H9 (cell line): ENCODE measurements at regions not wholly inside any gene's neighbourhood (a gene's known extent, or its start where the extent isn't known, plus 50 kb on each side); places are given as distances from the start of the nearest gene placed in this dataset.

Source experiments
- DNase-seq: peaks from one replicate; pipeline ENCODE4 v3.0.0-alpha.2; 2017
- H2AFZ ChIP-seq: one replicate; pipeline ENCODE4 v1.6.1; 2013; ENCODE audit warnings: mild to moderate bottlenecking, low read length, control low read depth, moderate library complexity
- H2AK5ac ChIP-seq: 2 replicates; pipeline ENCODE4 v1.6.1; 2013; ENCODE audit warnings: low read length, control low read depth, mixed read lengths; ENCODE audit not compliant: insufficient read length
- H2BK120ac ChIP-seq: one replicate; pipeline ENCODE4 v1.6.1; 2013; ENCODE audit warnings: low read depth, mild to moderate bottlenecking, low read length, control low read depth, inconsistent platforms; ENCODE audit not compliant: poor library complexity, severe bottlenecking
- H2BK12ac ChIP-seq: 2 replicates; pipeline ENCODE4 v1.6.1; 2013; ENCODE audit warnings: low read length, control low read depth, mixed read lengths, low read depth; ENCODE audit not compliant: insufficient read length
- H2BK15ac ChIP-seq: 2 replicates; pipeline ENCODE4 v1.6.1; 2013; ENCODE audit warnings: low read depth, low read length, control low read depth
- H2BK20ac ChIP-seq: one replicate; pipeline ENCODE4 v1.6.1; 2013; ENCODE audit warnings: low read depth, mild to moderate bottlenecking, low read length, control low read depth, inconsistent platforms; ENCODE audit not compliant: poor library complexity, severe bottlenecking
- H2BK5ac ChIP-seq: 2 replicates; pipeline ENCODE4 v1.6.1; 2013; ENCODE audit warnings: low read length, control low read depth, mixed read lengths; ENCODE audit not compliant: insufficient read length
- H3K14ac ChIP-seq: 2 replicates; pipeline ENCODE4 v1.6.1; 2013; ENCODE audit warnings: low read length, control low read depth; ENCODE audit not compliant: insufficient read depth
- H3K18ac ChIP-seq: 2 replicates; pipeline ENCODE4 v1.6.1; 2013; ENCODE audit warnings: low read depth, mild to moderate bottlenecking, mixed read lengths, low read length, control low read depth; ENCODE audit not compliant: insufficient read length
- H3K23ac ChIP-seq: 2 replicates; pipeline ENCODE4 v1.6.1; 2013; ENCODE audit warnings: low read length, control low read depth, mixed read lengths, low read depth; ENCODE audit not compliant: insufficient read length
- H3K23me2 ChIP-seq: 2 replicates; pipeline ENCODE4 v1.6.1; 2013; ENCODE audit warnings: low read depth, mild to moderate bottlenecking, mixed read lengths, low read length, control low read depth; ENCODE audit not compliant: insufficient read length, poor library complexity, severe bottlenecking
- H3K27ac ChIP-seq: 2 replicates; pipeline ENCODE4 v1.5.1; 2013; ENCODE audit warnings: low read length, control low read depth, mixed read lengths, low read depth; ENCODE audit not compliant: insufficient read length
- H3K27me3 ChIP-seq: 2 replicates; pipeline ENCODE4 v1.6.1; 2013; ENCODE audit warnings: low read length, control low read depth, inconsistent platforms; ENCODE audit not compliant: insufficient read depth
- H3K4ac ChIP-seq: 2 replicates; pipeline ENCODE4 v1.6.1; 2013; ENCODE audit warnings: low read depth, mild to moderate bottlenecking, control low read depth, inconsistent platforms, low read length, moderate library complexity
- H3K4me1 ChIP-seq: 2 replicates; pipeline ENCODE4 v1.6.1; 2013; ENCODE audit warnings: low read length, control low read depth, inconsistent platforms; ENCODE audit not compliant: insufficient read depth
- H3K4me2 ChIP-seq: 2 replicates; pipeline ENCODE4 v1.6.1; 2013; ENCODE audit warnings: low read length, control low read depth, mixed read lengths; ENCODE audit not compliant: insufficient read length, insufficient read depth
- H3K56ac ChIP-seq: 2 replicates; pipeline ENCODE4 v1.6.1; 2013; ENCODE audit warnings: low read depth, mild to moderate bottlenecking, mixed read lengths, low read length, control low read depth; ENCODE audit not compliant: insufficient read length
- H3K79me1 ChIP-seq: 2 replicates; pipeline ENCODE4 v1.6.1; 2013; ENCODE audit warnings: low read depth, mild to moderate bottlenecking, moderate library complexity, low read length, control low read depth, inconsistent platforms; ENCODE audit not compliant: insufficient read depth, poor library complexity, severe bottlenecking
- H3K79me2 ChIP-seq: 2 replicates; pipeline ENCODE4 v1.6.1; 2013; ENCODE audit warnings: low read length, control low read depth, inconsistent platforms; ENCODE audit not compliant: insufficient read depth
- H3K9ac ChIP-seq: 2 replicates; pipeline ENCODE4 v1.6.1; 2013; ENCODE audit warnings: low read length, control low read depth, mixed read lengths; ENCODE audit not compliant: insufficient read length; ENCODE audit errors: extremely low read depth
- H3K9me3 ChIP-seq: one replicate; pipeline ENCODE4 v1.6.1; 2013; ENCODE audit warnings: low read depth, low read length, inconsistent platforms; ENCODE audit not compliant: control insufficient read depth
- H3T11ph ChIP-seq: one replicate; pipeline ENCODE4 v1.6.1; 2013; ENCODE audit warnings: mild to moderate bottlenecking, low read length, control low read depth, inconsistent platforms
- H4K20me1 ChIP-seq: one replicate; pipeline ENCODE4 v1.6.1; 2013; ENCODE audit not compliant: control insufficient read depth, insufficient read length, insufficient read depth
- H4K5ac ChIP-seq: 2 replicates; pipeline ENCODE4 v1.6.1; 2013; ENCODE audit warnings: low read depth, mild to moderate bottlenecking, mixed read lengths, low read length, control low read depth; ENCODE audit not compliant: insufficient read length
- H4K8ac ChIP-seq: replicated peaks from 2 replicates; pipeline ENCODE4 v1.6.1; 2013; ENCODE audit warnings: low read length, control low read depth, mixed read lengths, low read depth; ENCODE audit not compliant: insufficient read length
- H4K91ac ChIP-seq: 2 replicates; pipeline ENCODE4 v1.6.1; 2013; ENCODE audit warnings: low read depth, mild to moderate bottlenecking, moderate library complexity, mixed read lengths, low read length, control low read depth; ENCODE audit not compliant: insufficient read length
- H3K27ac Mint-ChIP-seq, 3 experiments: 2 replicates in 2 of 3; 3 replicates in 1 of 3; pipeline ENCODE4 v1.8.0; 2020 to 2021; ENCODE audit warnings: mixed read lengths in 3 of 3, mild to moderate bottlenecking in 1 of 3, moderate library complexity in 1 of 3
- H3K27me3 Mint-ChIP-seq: 2 replicates; pipeline ENCODE4 v1.8.0; 2021; ENCODE audit warnings: low read depth, mild to moderate bottlenecking, moderate library complexity, mixed read lengths
- H3K36me3 Mint-ChIP-seq, 3 experiments: 2 replicates in 2 of 3; 3 replicates in 1 of 3; pipeline ENCODE4 v1.8.0; 2020 to 2021; ENCODE audit warnings: low read depth in 3 of 3, mixed read lengths in 3 of 3; ENCODE audit not compliant: insufficient read depth in 1 of 3
- H3K4me1 Mint-ChIP-seq, 2 experiments: 2 replicates each; pipeline ENCODE4 v1.8.0; 2020; ENCODE audit warnings: mixed read lengths in 2 of 2
- H3K4me3 Mint-ChIP-seq, 2 experiments: 2 replicates in 1 of 2; 3 replicates in 1 of 2; pipeline ENCODE4 v1.8.0; 2020 to 2021; ENCODE audit warnings: mild to moderate bottlenecking in 2 of 2, mixed read lengths in 2 of 2, moderate library complexity in 1 of 2
- H3K9me3 Mint-ChIP-seq, 2 experiments: 2 replicates in 1 of 2; 3 replicates in 1 of 2; pipeline ENCODE4 v1.8.0; 2020; ENCODE audit warnings: mild to moderate bottlenecking in 2 of 2, mixed read lengths in 2 of 2, moderate library complexity in 1 of 2
- CTCF ChIP-seq: fragments of 200-600 bp; sonication (generic); conservative IDR thresholded peaks from 3 replicates; pipeline ENCODE4 v1.8.0; 2021; ENCODE audit warnings: antibody characterized with exemption, mild to moderate bottlenecking
- WGBS: extraction: QIAGEN DNeasy Blood & Tissue Kit; methylation state at CpG from one replicate; pipeline ENCODE4 v1.1.7; 2013; ENCODE audit warnings: missing lambda C conversion rate, low lambda C conversion rate, mixed read lengths; ENCODE audit not compliant: insufficient read length; ENCODE audit errors: extremely low coverage; 5-methylcytosine and 5-hydroxymethylcytosine counted together

GRCh38 chr15:77860071-77860691, 217.3 kb downstream of the TBC1D2B start:
- no peaks in the 10 kb centered on the region for H4K20me1 ChIP-seq
- no CpG with 5 or more reads among the region's 10 CpGs for WGBS
- Mint-ChIP-seq H3K27ac (no peak overlapping the region), H3K36me3 (no peaks in the 10 kb centered on the region), H3K27me3 (peaks cover 4% of the 10 kb centered on the region), H3K4me1 (peaks cover 24 to 52% of the 10 kb centered on the region in 2 experiments), H3K9me3 (no peaks in the 10 kb centered on the region; a peak in 2 of 5 replicates), H3K4me3 (no peak overlapping the region)
- no peak overlapping the region for H4K8ac ChIP-seq
- H3K23me2 ChIP-seq, result no peaks in the 10 kb centered on the region
- no peak overlapping the region for H2AFZ ChIP-seq
- H3K9me3 ChIP-seq, result no peaks in the 10 kb centered on the region
- DNase-seq, result peak; percentile 21
- H3K27me3 ChIP-seq, result no peaks in the 10 kb centered on the region
- H3K4me2 ChIP-seq, result no peak overlapping the region
- no peak overlapping the region for H3K9ac ChIP-seq
- no peak overlapping the region for H2BK12ac ChIP-seq
- H2BK20ac ChIP-seq, result no peak overlapping the region
- H2BK15ac ChIP-seq, result no peak overlapping the region
- H3K4me1 ChIP-seq, result no peaks in the 10 kb centered on the region
- no peak overlapping the region for H3T11ph ChIP-seq
- H4K5ac ChIP-seq, result no peak overlapping the region
- no peak overlapping the region for H2BK120ac ChIP-seq
- no peak for TF ChIP-seq CTCF
- H3K23ac ChIP-seq, result no peak overlapping the region
- H3K18ac ChIP-seq, result no peak overlapping the region
- H4K91ac ChIP-seq, result no peak overlapping the region
- no peak overlapping the region for H2BK5ac ChIP-seq
- no peak overlapping the region for H3K56ac ChIP-seq
- no peaks in the 10 kb centered on the region for H3K79me2 ChIP-seq
- no peak overlapping the region for H2AK5ac ChIP-seq
- H3K14ac ChIP-seq, result no peak overlapping the region
- no peak overlapping the region for H3K4ac ChIP-seq
- no peak overlapping the region for H3K27ac ChIP-seq
- H3K79me1 ChIP-seq, result no peaks in the 10 kb centered on the region
